C4-2B (cell line): ENCODE measurements at regions not wholly inside any gene's neighbourhood (a gene's known extent, or its start where the extent isn't known, plus 50 kb on each side); places are given as distances from the start of the nearest gene placed in this dataset.
"Not testable (repeated sequence)": the region's sequence is repeated elsewhere in the genome, so short reads cannot be mapped to it uniquely, and the experiment has no call there.

Source experiments
- H3K27ac ChIP-seq: fragments of 450-650 bp; 2 replicates; pipeline ENCODE4 v1.5.1; 2017
- CTCF ChIP-seq: fragments of 450-650 bp; conservative IDR thresholded peaks from 2 replicates; pipeline ENCODE4 v1.5.1; 2017; ENCODE audit warnings: mild to moderate bottlenecking
- ZFX ChIP-seq: fragments of 450-650 bp; IDR thresholded peaks from 2 replicates; pipeline ENCODE4 v1.6.1; 2017

- H3K27ac ChIP-seq, result no peak overlapping the region
- TF ChIP-seq ZFX (no peak), CTCF (no peak)
These were observed 680.9 kb upstream of the PITX2 start for GRCh38 chr4:111303806-111304205.

GRCh38 chr4:111323496-111323895 lies 700.6 kb upstream of the PITX2 start:
- no peak for TF ChIP-seq CTCF
- no peak for TF ChIP-seq ZFX
- no peak overlapping the region for H3K27ac ChIP-seq

GRCh38 chr4:111323916-111324315 lies 701.0 kb upstream of the PITX2 start:
- no peak for TF ChIP-seq CTCF
- no peak for TF ChIP-seq ZFX
- H3K27ac ChIP-seq, result no peak overlapping the region

- TF ChIP-seq CTCF, result no peak
- no peak for TF ChIP-seq ZFX
- no peak overlapping the region for H3K27ac ChIP-seq
These were observed 703.6 kb upstream of the PITX2 start for GRCh38 chr4:111326450-111326849.

GRCh38 chr4:111330786-111331185 lies 707.9 kb upstream of the PITX2 start:
- H3K27ac ChIP-seq, result no peak overlapping the region
- TF ChIP-seq ZFX, result no peak
- TF ChIP-seq CTCF, result no peak

GRCh38 chr4:111334361-111334760 lies 711.5 kb upstream of the PITX2 start:
- no peak overlapping the region for H3K27ac ChIP-seq
- no peak for TF ChIP-seq ZFX
- TF ChIP-seq CTCF, result no peak

- H3K27ac ChIP-seq, result not testable (repeated sequence)
These were observed 714.5 kb upstream of the PITX2 start for GRCh38 chr4:111337186-111337876.

- no peak overlapping the region for H3K27ac ChIP-seq
- TF ChIP-seq ZFX (no peak), CTCF (no peak)
These were observed 736.7 kb upstream of the PITX2 start for GRCh38 chr4:111359602-111360001.
